Type B pancreatic cell (in vitro differentiated cells): ENCODE measurements at regions not wholly inside any gene's neighbourhood (a gene's known extent, or its start where the extent isn't known, plus 50 kb on each side); places are given as distances from the start of the nearest gene placed in this dataset.

Source experiments
- DNase-seq: peaks from one replicate; pipeline ENCODE4 v3.0.0; 2021; ENCODE audit warnings: mixed read lengths; ENCODE audit not compliant: unreplicated experiment; ENCODE audit errors: extremely low spot score
- H3K27ac Mint-ChIP-seq: 2 replicates; pipeline ENCODE4 v1.8.0; 2021; ENCODE audit warnings: mild to moderate bottlenecking, mixed read lengths
- H3K27me3 Mint-ChIP-seq: 2 replicates; pipeline ENCODE4 v1.8.0; 2021; ENCODE audit warnings: mixed read lengths
- H3K36me3 Mint-ChIP-seq: 2 replicates; pipeline ENCODE4 v1.8.0; 2021; ENCODE audit warnings: mixed read lengths
- H3K4me1 Mint-ChIP-seq: one replicate; pipeline ENCODE4 v1.8.0; 2021; ENCODE audit warnings: mixed read lengths; ENCODE audit not compliant: unreplicated experiment
- H3K4me3 Mint-ChIP-seq: 2 replicates; pipeline ENCODE4 v1.8.0; 2021; ENCODE audit warnings: mild to moderate bottlenecking, mixed read lengths
- H3K9me3 Mint-ChIP-seq: 2 replicates; pipeline ENCODE4 v1.8.0; 2021; ENCODE audit warnings: mixed read lengths
- CTCF ChIP-seq: fragments of 200-600 bp; sonication (generic); conservative IDR thresholded peaks from 2 replicates; pipeline ENCODE4 v1.5.0; 2021; ENCODE audit warnings: antibody characterized with exemption, mild to moderate bottlenecking

- Mint-ChIP-seq H3K4me1 (peaks cover 18% of the 10 kb centered on the region), H3K4me3 (no peak overlapping the region), H3K9me3 (no peaks in the 10 kb centered on the region), H3K36me3 (no peaks in the 10 kb centered on the region), H3K27ac (no peak overlapping the region), H3K27me3 (no peaks in the 10 kb centered on the region)
- TF ChIP-seq CTCF: no peak
- DNase-seq: no peak
These were observed 266.0 kb upstream of the BTBD3 start for GRCh38 chr20:11651647-11652046.

- no peak overlapping the region for H3K4me3 Mint-ChIP-seq
- no peaks in the 10 kb centered on the region for H3K36me3 Mint-ChIP-seq
- peaks cover 18% of the 10 kb centered on the region for H3K4me1 Mint-ChIP-seq
- TF ChIP-seq CTCF: no peak
- no peak for DNase-seq
- H3K27me3 Mint-ChIP-seq: no peaks in the 10 kb centered on the region
- H3K27ac Mint-ChIP-seq: no peak overlapping the region
- H3K9me3 Mint-ChIP-seq: no peaks in the 10 kb centered on the region
These were observed 265.6 kb upstream of the BTBD3 start for GRCh38 chr20:11652128-11652527.

GRCh38 chr20:11654766-11655165 lies 262.9 kb upstream of the BTBD3 start:
- no peaks in the 10 kb centered on the region for H3K9me3 Mint-ChIP-seq
- no peak for TF ChIP-seq CTCF
- no peaks in the 10 kb centered on the region for H3K27me3 Mint-ChIP-seq
- no peak for DNase-seq
- no peak overlapping the region for H3K4me3 Mint-ChIP-seq
- peaks cover 18% of the 10 kb centered on the region for H3K4me1 Mint-ChIP-seq
- H3K36me3 Mint-ChIP-seq: no peaks in the 10 kb centered on the region
- H3K27ac Mint-ChIP-seq: no peak overlapping the region

GRCh38 chr20:11660673-11661072 lies 257.0 kb upstream of the BTBD3 start:
- Mint-ChIP-seq H3K9me3 (no peaks in the 10 kb centered on the region), H3K27me3 (no peaks in the 10 kb centered on the region), H3K27ac (no peak overlapping the region), H3K4me1 (no peaks in the 10 kb centered on the region), H3K4me3 (no peak overlapping the region), H3K36me3 (no peaks in the 10 kb centered on the region)
- no peak for DNase-seq
- no peak for TF ChIP-seq CTCF

GRCh38 chr20:11671015-11671511 lies 246.6 kb upstream of the BTBD3 start:
- Mint-ChIP-seq H3K27me3 (no peaks in the 10 kb centered on the region), H3K4me3 (no peak overlapping the region), H3K9me3 (no peaks in the 10 kb centered on the region), H3K36me3 (no peaks in the 10 kb centered on the region), H3K4me1 (no peaks in the 10 kb centered on the region), H3K27ac (no peak overlapping the region)
- no peak for DNase-seq
- TF ChIP-seq CTCF: no peak

GRCh38 chr20:11672959-11673358 lies 244.7 kb upstream of the BTBD3 start:
- no peak for DNase-seq
- no peak overlapping the region for H3K4me3 Mint-ChIP-seq
- H3K4me1 Mint-ChIP-seq: peaks cover 6% of the 10 kb centered on the region
- TF ChIP-seq CTCF: no peak
- no peaks in the 10 kb centered on the region for H3K27me3 Mint-ChIP-seq
- no peaks in the 10 kb centered on the region for H3K36me3 Mint-ChIP-seq
- no peaks in the 10 kb centered on the region for H3K9me3 Mint-ChIP-seq
- no peak overlapping the region for H3K27ac Mint-ChIP-seq
